ENCODE measurements at regions not wholly inside any gene's neighbourhood (a gene's known extent, or its start where the extent isn't known, plus 50 kb on each side); places are given as distances from the start of the nearest gene placed in this dataset.

DNA sequence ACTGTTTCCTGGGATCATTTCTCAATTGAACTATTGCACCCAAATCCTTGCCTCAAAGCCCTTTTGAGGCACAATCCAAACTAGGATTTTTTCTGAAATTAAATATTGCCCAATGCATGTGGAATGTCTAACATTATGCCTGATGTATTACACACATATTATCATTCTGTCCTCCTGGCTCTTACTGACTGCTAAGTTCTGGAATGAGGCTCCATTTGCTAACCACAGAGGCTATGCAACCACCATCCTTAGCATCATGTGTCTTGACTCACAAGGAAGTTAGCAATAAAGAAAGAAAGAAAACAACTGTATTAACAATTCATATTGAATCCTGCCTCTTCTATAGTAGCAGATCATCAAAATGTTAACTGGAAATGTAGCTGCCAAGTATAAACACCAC lies 1142.7 kb downstream of the CNTNAP5 start:
- Mint-ChIP-seq H3K27ac (no peak overlapping the region), H3K27me3 (ENCODE audit: insufficient read depth) (no peaks in the 10 kb centered on the region), H3K36me3 (ENCODE audit: low read depth) (no peaks in the 10 kb centered on the region), H3K9me3 (no peaks in the 10 kb centered on the region), H3K4me3 (no peak overlapping the region), H3K4me1 (no peaks in the 10 kb centered on the region)
- no peak overlapping the region for H3K4me3 ChIP-seq (ENCODE audit: low read length)
- no peak for DNase-seq
- H3K9me3 ChIP-seq (ENCODE audit: control insufficient read depth, low read length): no peaks in the 10 kb centered on the region
- H3K4me1 ChIP-seq (ENCODE audit: control insufficient read depth, insufficient read depth, low read length): no peaks in the 10 kb centered on the region
- H3K27ac ChIP-seq (ENCODE audit: low read depth, low read length): no peak overlapping the region
- no peak overlapping the region for H3K9ac ChIP-seq (ENCODE audit: extremely low read depth, low read length, poor library complexity, severe bottlenecking)
- no peak for TF ChIP-seq CTCF (conservative IDR thresholded peaks at IDR 0.05)
- no peaks in the 10 kb centered on the region for H3K27me3 ChIP-seq (ENCODE audit: control insufficient read depth, insufficient read depth, low read length, poor library complexity, severe bottlenecking)
- H3K36me3 ChIP-seq (ENCODE audit: control insufficient read depth, insufficient read depth, low read length): no peaks in the 10 kb centered on the region

GRCh38 chr2:125168442-125168841 lies 1143.4 kb downstream of the CNTNAP5 start:
- H3K4me3 ChIP-seq (ENCODE audit: low read length): no peak overlapping the region
- H3K4me1 ChIP-seq (ENCODE audit: control insufficient read depth, insufficient read depth, low read length): no peaks in the 10 kb centered on the region
- no peaks in the 10 kb centered on the region for H3K9me3 ChIP-seq (ENCODE audit: control insufficient read depth, low read length)
- Mint-ChIP-seq H3K27ac (no peak overlapping the region), H3K4me3 (no peak overlapping the region), H3K27me3 (ENCODE audit: insufficient read depth) (no peaks in the 10 kb centered on the region), H3K36me3 (ENCODE audit: low read depth) (no peaks in the 10 kb centered on the region), H3K4me1 (no peaks in the 10 kb centered on the region), H3K9me3 (no peaks in the 10 kb centered on the region)
- no peak overlapping the region for H3K27ac ChIP-seq (ENCODE audit: low read depth, low read length)
- no peaks in the 10 kb centered on the region for H3K27me3 ChIP-seq (ENCODE audit: control insufficient read depth, insufficient read depth, low read length, poor library complexity, severe bottlenecking)
- no peak for DNase-seq
- no peak for TF ChIP-seq CTCF (conservative IDR thresholded peaks at IDR 0.05)
- WGBS, 2 experiments (ENCODE audit: insufficient coverage in 1 of 2, insufficient read length in 1 of 2): 93 to 100% methylated on average over 2 of the region's 2 CpGs
- no peak overlapping the region for H3K9ac ChIP-seq (ENCODE audit: extremely low read depth, low read length, poor library complexity, severe bottlenecking)
- H3K36me3 ChIP-seq (ENCODE audit: control insufficient read depth, insufficient read depth, low read length): no peaks in the 10 kb centered on the region

GRCh38 chr2:125169022-125169763 lies 1144.1 kb downstream of the CNTNAP5 start:
- H3K27ac Mint-ChIP-seq: no peak overlapping the region
- WGBS, 2 experiments (ENCODE audit: insufficient coverage in 1 of 2, insufficient read length in 1 of 2): 94 to 100% methylated on average over 3 to 5 of the region's 6 CpGs
- no peak overlapping the region for H3K9ac ChIP-seq (ENCODE audit: extremely low read depth, low read length, poor library complexity, severe bottlenecking)

More at GRCh38 chr2:125169022-125169763, 1144.1 kb downstream of the CNTNAP5 start:
- no peaks in the 10 kb centered on the region for H3K4me1 ChIP-seq (ENCODE audit: control insufficient read depth, insufficient read depth, low read length)
- no peaks in the 10 kb centered on the region for H3K27me3 ChIP-seq (ENCODE audit: control insufficient read depth, insufficient read depth, low read length, poor library complexity, severe bottlenecking)
- no peak for DNase-seq
- Mint-ChIP-seq H3K9me3 (no peaks in the 10 kb centered on the region), H3K4me3 (no peak overlapping the region), H3K27me3 (ENCODE audit: insufficient read depth) (no peaks in the 10 kb centered on the region), H3K4me1 (no peaks in the 10 kb centered on the region), H3K36me3 (ENCODE audit: low read depth) (no peaks in the 10 kb centered on the region)
- H3K9me3 ChIP-seq (ENCODE audit: control insufficient read depth, low read length): no peaks in the 10 kb centered on the region
- no peaks in the 10 kb centered on the region for H3K36me3 ChIP-seq (ENCODE audit: control insufficient read depth, insufficient read depth, low read length)
- H3K27ac ChIP-seq (ENCODE audit: low read depth, low read length): no peak overlapping the region
- no peak overlapping the region for H3K4me3 ChIP-seq (ENCODE audit: low read length)
- no peak for TF ChIP-seq CTCF (conservative IDR thresholded peaks at IDR 0.05)
